ENCODE measurements at regions not wholly inside any gene's neighbourhood (a gene's known extent, or its start where the extent isn't known, plus 50 kb on each side); places are given as distances from the start of the nearest gene placed in this dataset.
"Not testable (repeated sequence)": the region's sequence is repeated elsewhere in the genome, so short reads cannot be mapped to it uniquely, and the experiment has no call there.

DNA sequence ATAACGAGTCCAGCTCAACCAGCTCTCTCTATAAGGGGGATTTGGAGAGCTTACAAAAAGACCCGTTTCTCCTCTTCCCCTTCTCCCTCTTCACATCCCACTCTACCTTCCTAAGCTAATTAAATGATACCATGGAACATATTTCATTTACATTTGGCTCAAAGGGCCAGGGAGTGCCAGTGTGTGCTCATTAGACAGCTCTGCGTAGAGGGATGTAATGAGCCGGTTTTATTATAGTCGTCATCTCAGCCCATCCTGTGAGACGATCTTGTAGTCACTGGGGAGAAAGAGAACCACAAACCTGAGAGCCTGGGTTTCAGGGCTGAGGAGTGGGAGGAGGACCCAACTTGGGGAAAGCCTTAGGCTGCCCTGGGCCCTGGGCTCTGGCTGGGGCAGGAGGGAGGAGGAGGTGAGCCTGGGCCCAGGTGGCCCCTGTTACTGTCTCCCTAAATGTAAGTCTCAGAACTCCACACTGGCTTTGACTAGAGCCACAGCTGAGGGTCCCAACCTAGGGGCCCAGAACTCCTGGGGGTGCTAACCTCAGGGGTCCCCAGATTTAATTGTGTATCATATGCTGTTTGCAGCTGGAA is 354.6 kb downstream of the MATN1 start:
- Mint-ChIP-seq H3K9me3 (no peaks in the 10 kb centered on the region), H3K27me3 (peaks cover 12 to 25% of the 10 kb centered on the region in 2 donors), H3K4me1 (no peaks in the 10 kb centered on the region), H3K27ac (no peak overlapping the region), H3K36me3 (no peaks in the 10 kb centered on the region), H3K4me3 (no peak overlapping the region)
- ATAC-seq (replicated peaks): no peak
- DNase-seq: no peak

DNA sequence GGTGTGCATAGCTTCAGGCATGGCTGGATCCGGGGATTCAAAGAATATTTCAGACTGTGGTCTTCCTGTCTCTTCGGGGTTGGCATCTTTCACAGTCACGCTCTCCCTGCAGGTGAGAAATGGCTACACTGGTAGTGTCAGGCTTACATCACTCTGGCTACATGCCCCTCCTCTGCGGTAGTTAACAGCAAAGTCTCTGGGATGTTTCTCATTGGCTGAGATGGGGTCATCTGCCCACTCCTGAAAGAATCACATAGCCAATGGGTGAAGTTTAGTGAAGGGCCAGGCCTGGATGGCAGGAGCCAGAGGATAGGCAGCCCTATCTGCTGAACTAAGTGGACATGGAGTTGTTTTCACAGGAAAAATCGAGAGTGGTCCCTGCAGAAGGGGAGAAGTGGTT is 356.5 kb downstream of the MATN1 start:
- H3K4me1 Mint-ChIP-seq: no peaks in the 10 kb centered on the region
- H3K27ac Mint-ChIP-seq: no peak overlapping the region
- no peaks in the 10 kb centered on the region for H3K9me3 Mint-ChIP-seq
- DNase-seq: no peak
- H3K36me3 Mint-ChIP-seq: no peaks in the 10 kb centered on the region
- H3K27me3 Mint-ChIP-seq: peaks cover 10 to 24% of the 10 kb centered on the region in 2 donors
- no peak for ATAC-seq (replicated peaks)
- H3K4me3 Mint-ChIP-seq: no peak overlapping the region

DNA sequence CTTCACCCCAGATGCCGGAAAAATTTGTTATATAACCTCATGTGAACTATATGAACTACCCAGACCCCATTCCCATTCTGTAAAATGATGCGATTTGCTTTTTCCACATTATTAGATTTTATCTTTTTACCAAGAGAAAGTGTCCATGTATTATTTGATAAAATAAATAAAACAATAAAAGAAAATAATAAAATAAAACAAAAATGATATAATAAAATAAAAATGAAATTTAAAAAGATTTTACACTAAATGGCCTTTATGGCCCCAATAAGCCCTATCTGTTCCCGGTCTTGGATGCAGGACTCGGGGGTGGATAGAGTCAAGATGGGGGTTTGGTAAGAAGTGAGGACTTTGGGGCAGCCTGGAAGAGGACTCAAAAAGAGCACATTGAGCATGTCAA is 357.2 kb downstream of the MATN1 start:
- DNase-seq (no peak), ATAC-seq (replicated peaks) (no peak)
- no peaks in the 10 kb centered on the region for H3K9me3 Mint-ChIP-seq
- no peaks in the 10 kb centered on the region for H3K4me1 Mint-ChIP-seq
- H3K36me3 Mint-ChIP-seq: no peaks in the 10 kb centered on the region
- peaks cover 10 to 27% of the 10 kb centered on the region in 2 donors for H3K27me3 Mint-ChIP-seq
- no peak overlapping the region for H3K4me3 Mint-ChIP-seq
- H3K27ac Mint-ChIP-seq: no peak overlapping the region

DNA sequence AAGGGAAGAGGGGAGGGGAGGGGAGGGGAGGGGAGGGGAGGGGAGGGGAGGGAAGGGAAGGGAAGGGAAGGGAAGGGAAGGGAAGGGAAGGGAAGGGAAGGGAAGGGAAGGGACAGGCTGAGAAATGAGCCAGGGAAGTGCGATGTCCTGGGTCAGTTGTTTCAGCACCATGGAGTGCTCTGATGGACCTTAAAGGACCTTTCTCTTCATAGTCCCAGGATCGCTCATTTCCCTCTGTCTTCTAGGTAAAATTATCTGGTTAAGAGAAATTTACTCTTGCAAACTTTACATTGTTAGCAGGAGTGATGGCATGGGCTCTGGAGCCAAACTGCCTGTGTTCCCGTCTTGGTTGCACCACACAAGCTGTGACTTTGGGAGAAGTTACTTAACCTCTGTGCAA is 357.8 kb downstream of the MATN1 start:
- H3K9me3 Mint-ChIP-seq: no peaks in the 10 kb centered on the region
- no peak overlapping the region for H3K27ac Mint-ChIP-seq
- H3K4me1 Mint-ChIP-seq: no peaks in the 10 kb centered on the region

DNA sequence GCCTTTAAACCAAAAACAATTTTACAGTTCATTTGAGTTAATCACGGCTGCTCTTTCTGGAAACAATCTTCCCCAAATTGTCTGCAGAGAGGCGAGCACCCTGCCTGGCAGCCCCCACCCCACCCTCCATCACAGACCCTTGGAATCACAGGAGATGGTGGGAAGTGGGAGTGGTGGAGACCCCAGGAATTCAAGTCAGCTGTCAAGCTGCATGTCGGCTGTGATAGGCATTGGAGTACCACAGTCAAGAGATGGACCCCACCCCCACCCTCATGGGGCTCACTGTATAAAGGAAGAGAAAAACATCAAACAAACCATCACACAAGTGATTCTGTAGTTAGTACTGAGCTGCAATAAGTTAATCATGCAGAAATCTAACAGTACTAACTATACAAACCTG is 360.4 kb downstream of the MATN1 start:
- DNase-seq: no peak
- Mint-ChIP-seq H3K27ac (no peak overlapping the region), H3K9me3 (no peaks in the 10 kb centered on the region), H3K36me3 (no peaks in the 10 kb centered on the region), H3K27me3 (peaks cover 22 to 38% of the 10 kb centered on the region in 2 donors), H3K4me3 (no peak overlapping the region), H3K4me1 (no peaks in the 10 kb centered on the region)
- no peak for ATAC-seq (replicated peaks)

More for the DNA sequence above, 357.8 kb downstream of the MATN1 start:
- H3K4me3 Mint-ChIP-seq: no peak overlapping the region
- peaks cover 10 to 27% of the 10 kb centered on the region in 2 donors for H3K27me3 Mint-ChIP-seq
- ATAC-seq (replicated peaks) (no peak), DNase-seq (no peak)
- H3K36me3 Mint-ChIP-seq: no peaks in the 10 kb centered on the region

DNA sequence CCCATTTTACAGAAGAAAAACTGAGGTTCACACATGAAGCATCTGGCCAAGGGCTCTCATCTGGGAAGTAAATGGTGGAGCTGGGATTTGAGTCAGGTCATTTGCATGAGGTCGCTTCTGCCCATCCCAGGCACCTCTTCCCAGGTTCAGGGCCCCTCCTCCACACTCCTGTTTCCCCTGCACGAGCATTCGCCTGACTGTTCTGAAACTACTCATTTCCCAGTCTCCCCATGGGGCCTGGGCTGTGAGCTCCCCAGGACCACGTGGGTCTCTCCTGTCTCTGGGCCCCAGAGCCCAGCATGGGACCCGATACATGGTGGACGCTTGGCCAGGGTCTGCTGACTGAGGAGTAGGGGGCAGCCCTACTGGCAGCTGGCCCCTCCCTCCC is 360.8 kb downstream of the MATN1 start:
- H3K4me3 Mint-ChIP-seq: no peak overlapping the region
- no peaks in the 10 kb centered on the region for H3K9me3 Mint-ChIP-seq
- no peaks in the 10 kb centered on the region for H3K36me3 Mint-ChIP-seq
- ATAC-seq (replicated peaks): no peak
- H3K27ac Mint-ChIP-seq: no peak overlapping the region
- DNase-seq: no peak
- peaks cover 22 to 38% of the 10 kb centered on the region in 2 donors for H3K27me3 Mint-ChIP-seq
- H3K4me1 Mint-ChIP-seq: no peaks in the 10 kb centered on the region

DNA sequence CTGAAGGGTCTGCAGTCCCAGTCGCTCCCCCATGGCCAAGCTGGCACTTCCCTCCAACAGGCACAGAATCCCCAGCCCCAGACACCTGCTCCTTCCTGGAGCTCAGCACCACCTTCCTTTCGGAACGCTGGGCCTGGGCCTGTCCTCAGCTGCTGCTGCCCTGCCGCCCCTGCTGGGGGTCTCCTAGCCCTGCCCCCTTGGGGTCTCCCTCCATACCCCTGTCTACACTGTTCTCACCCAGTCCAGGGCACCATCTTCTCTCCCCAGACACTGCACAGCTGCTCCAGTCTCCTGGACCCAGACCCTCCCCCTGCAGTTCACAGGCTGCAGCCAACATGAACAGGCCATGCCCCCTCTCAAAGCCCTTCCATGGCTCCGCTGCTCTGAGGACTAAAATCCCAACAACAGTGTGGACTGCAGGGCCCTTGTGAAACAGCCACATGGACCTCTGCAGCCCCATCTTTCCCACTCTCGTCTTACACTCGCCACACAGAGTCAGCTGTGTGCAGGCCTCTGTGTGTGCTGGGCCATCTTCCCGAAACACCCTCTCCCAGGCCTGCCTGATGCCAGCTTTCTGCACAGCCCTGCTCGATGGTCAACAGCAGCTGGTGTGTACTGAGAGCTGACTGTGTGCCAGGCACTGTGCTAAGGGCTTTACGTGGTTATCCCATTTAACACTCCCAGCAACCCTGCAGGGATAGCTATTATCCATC is 361.3 kb downstream of the MATN1 start:
- peaks cover 22 to 38% of the 10 kb centered on the region in 2 donors for H3K27me3 Mint-ChIP-seq
- H3K27ac Mint-ChIP-seq; H3K9me3 Mint-ChIP-seq; ATAC-seq (replicated peaks); H3K4me1 Mint-ChIP-seq; H3K36me3 Mint-ChIP-seq; H3K4me3 Mint-ChIP-seq; DNase-seq: not testable (repeated sequence)

DNA sequence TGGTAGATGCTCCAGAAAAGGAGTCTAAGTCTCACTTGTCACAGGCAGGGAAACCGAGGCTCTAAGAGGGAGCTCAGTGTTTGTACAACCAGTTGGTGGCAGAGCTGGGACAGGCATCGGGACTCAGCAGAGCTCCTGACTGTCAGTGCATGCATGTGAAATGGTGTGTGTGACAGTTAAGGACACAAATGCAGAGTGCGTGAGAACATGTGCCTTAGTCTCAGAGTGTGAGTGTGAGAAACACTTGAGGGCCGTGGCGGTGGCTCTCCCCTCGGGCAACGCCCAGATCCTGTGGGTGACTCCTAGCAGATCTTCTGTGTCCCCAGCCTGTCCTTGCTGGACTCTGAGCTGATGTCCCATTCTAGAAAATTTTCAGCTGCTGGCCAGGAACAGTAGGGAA is 362.6 kb downstream of the MATN1 start:
- no peaks in the 10 kb centered on the region for H3K36me3 Mint-ChIP-seq
- DNase-seq (no peak), ATAC-seq (replicated peaks) (no peak)
- H3K4me3 Mint-ChIP-seq: no peak overlapping the region
- H3K9me3 Mint-ChIP-seq: no peaks in the 10 kb centered on the region
- H3K4me1 Mint-ChIP-seq: no peaks in the 10 kb centered on the region
- H3K27ac Mint-ChIP-seq: no peak overlapping the region
- peaks cover 22 to 41% of the 10 kb centered on the region in 2 donors for H3K27me3 Mint-ChIP-seq

DNA sequence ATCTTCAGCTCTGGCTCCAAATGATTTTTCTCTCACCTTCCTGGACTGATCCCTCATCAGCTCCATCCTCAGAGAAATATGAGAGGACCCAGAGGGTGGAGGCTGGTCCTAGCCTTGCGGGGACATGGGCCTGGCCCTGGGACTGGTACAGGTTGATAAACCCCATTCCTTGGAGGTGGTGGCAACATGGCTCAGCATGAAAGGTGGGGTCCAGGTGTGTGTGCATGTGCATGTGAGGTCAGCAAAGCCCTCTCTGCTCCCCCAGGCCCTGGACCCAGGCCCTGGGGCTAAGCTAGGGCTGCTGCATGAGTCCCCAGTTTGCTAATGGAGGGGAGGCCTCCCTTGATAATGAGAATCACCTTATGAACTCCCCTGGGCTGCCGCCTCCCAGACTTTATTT is 363.1 kb downstream of the MATN1 start:
- no peak for DNase-seq
- H3K4me1 Mint-ChIP-seq: no peaks in the 10 kb centered on the region

DNA sequence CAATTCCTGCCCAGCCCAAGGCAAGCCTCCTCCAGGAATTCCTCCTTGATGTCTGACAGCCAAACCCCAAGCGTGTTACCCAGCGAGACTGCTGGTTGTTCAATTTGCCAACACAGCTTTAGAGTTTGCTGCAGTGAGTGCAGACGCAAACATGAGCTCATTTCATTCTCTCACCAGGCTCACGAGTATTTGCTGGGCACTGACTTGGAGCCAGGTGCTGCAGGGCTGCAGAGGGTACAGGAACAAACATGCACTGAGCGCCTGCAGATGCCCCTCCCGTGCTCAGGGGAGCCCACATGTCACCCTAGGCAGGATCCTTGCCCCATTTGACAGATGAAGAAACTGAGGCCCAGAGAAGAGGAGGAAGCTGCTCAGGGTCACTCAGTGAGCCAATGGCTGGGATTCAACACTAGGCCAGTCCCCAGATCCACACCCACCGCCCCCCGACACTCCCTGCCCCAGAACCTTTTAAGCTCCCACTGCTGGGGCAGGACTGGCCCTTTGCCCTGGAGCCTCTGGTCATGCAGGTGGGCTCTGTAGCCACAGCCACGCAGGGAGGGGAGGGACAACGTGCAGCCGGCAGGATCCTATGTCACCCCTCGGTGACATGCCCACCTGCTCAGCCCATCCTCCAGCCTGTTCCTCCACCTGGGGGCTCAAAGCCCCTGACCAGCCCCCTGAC is 363.7 kb downstream of the MATN1 start:
- Mint-ChIP-seq H3K4me3 (no peak overlapping the region), H3K27me3 (peaks cover 24 to 44% of the 10 kb centered on the region in 2 donors), H3K4me1 (no peaks in the 10 kb centered on the region), H3K36me3 (no peaks in the 10 kb centered on the region), H3K27ac (no peak overlapping the region), H3K9me3 (no peaks in the 10 kb centered on the region)
- no peak for DNase-seq
- ATAC-seq (replicated peaks): no peak

More for the DNA sequence above, 363.1 kb downstream of the MATN1 start:
- Mint-ChIP-seq H3K27me3 (peaks cover 24 to 44% of the 10 kb centered on the region in 2 donors), H3K27ac (no peak overlapping the region), H3K36me3 (no peaks in the 10 kb centered on the region), H3K9me3 (no peaks in the 10 kb centered on the region), H3K4me3 (no peak overlapping the region)
- ATAC-seq (replicated peaks): no peak

DNA sequence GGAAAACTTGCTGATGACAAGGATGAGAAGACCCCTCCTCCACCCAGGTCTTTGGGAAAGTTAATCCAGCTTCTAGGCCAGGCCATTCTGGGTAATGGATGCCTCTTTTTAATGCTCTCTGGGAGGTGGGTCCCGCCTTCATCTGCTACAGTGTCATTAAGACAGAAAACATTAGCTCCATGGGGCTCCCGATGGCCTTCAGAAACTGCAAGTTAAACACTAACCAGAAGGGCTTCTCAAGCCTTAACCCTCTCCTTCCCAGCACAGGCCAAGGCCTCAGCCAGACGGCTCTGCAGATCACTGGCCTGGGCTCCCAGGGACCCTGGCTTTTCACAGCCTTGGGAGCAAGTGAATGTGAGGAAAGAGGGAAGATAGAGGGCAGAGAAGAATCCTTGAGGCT is 364.9 kb downstream of the MATN1 start:
- Mint-ChIP-seq H3K4me3 (no peak overlapping the region), H3K27me3 (peaks cover 26 to 43% of the 10 kb centered on the region in 2 donors), H3K4me1 (no peaks in the 10 kb centered on the region), H3K36me3 (no peaks in the 10 kb centered on the region), H3K27ac (no peak overlapping the region), H3K9me3 (no peaks in the 10 kb centered on the region)
- DNase-seq: no peak
- ATAC-seq (replicated peaks): no peak

DNA sequence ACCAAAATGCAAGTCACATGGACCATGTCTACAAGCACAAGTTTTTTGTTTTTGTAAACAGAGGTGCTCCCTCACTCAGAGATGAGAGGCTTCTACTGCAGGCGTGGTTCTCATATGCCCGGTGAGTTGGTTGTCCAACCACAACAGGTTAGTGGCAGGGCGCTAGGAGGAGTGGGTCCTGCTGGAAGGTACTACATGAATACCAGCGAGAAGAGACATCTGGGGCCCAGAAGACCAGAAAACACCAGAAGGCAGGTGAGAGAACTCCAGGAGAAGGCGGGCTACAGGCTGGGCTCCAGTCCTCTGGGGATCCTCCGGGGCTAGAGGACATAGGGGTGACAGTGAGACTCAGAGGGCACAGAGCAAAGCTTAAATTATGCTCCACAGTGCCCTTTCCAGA is 366.5 kb downstream of the MATN1 start:
- H3K4me1 Mint-ChIP-seq: no peaks in the 10 kb centered on the region
- ATAC-seq (replicated peaks) (no peak), DNase-seq (no peak)
- no peaks in the 10 kb centered on the region for H3K36me3 Mint-ChIP-seq
- H3K9me3 Mint-ChIP-seq: no peaks in the 10 kb centered on the region
- H3K27me3 Mint-ChIP-seq: peaks cover 30 to 33% of the 10 kb centered on the region in 2 donors
- H3K4me3 Mint-ChIP-seq: no peak overlapping the region
- no peak overlapping the region for H3K27ac Mint-ChIP-seq

DNA sequence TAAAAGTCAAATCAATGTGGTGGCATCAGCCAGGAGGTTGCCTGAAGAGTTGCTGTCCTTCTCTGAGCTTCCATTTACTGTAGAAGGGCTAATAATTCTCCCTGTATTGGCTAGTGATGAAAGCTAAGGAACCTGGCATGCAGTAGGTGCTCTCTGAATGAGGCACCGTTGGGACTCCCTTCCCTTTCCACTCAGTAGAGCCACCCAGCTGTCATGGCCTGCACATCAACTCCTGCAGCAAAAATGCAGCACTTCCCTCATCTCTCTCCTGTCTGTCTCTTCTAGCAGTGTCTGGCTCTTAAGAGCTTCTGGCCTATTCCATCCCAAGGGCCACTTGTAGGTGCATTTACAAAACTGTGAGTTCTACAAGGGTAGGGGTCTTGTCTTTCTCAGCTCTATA is 369.0 kb downstream of the MATN1 start:
- ATAC-seq (replicated peaks): no peak

DNA sequence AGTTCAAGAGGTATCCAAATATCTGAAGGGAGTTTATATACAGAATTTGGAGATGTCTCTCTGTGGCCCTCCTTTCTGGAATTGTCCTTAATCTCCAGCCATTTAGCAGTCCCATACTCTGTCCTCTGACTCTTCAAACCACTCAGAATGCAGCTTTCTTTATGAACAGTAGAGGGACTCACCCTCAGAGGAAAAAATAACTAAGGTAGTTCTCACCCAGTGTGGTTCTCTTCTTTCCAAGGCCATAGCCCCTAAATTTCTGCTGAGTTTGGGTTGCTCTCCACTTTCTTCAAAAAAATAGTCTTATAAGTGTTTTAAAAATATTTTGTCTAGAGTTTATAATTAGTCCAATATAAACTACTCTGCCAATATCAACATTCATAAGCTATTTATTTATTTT is 369.7 kb downstream of the MATN1 start:
- H3K27me3 Mint-ChIP-seq: peaks cover 24 to 41% of the 10 kb centered on the region in 2 donors
- H3K36me3 Mint-ChIP-seq: no peaks in the 10 kb centered on the region
- peaks cover 4 to 8% of the 10 kb centered on the region in 2 donors for H3K9me3 Mint-ChIP-seq
- H3K4me1 Mint-ChIP-seq: no peaks in the 10 kb centered on the region
- ATAC-seq (replicated peaks): no peak
- no peak overlapping the region for H3K27ac Mint-ChIP-seq
- no peak overlapping the region for H3K4me3 Mint-ChIP-seq
- no peak for DNase-seq

More for the DNA sequence above, 369.0 kb downstream of the MATN1 start:
- H3K36me3 Mint-ChIP-seq: no peaks in the 10 kb centered on the region
- no peak for DNase-seq
- H3K27me3 Mint-ChIP-seq: peaks cover 26 to 39% of the 10 kb centered on the region in 2 donors
- no peak overlapping the region for H3K4me3 Mint-ChIP-seq
- H3K4me1 Mint-ChIP-seq: no peaks in the 10 kb centered on the region
- no peak overlapping the region for H3K27ac Mint-ChIP-seq
- no peaks in the 10 kb centered on the region for H3K9me3 Mint-ChIP-seq

DNA sequence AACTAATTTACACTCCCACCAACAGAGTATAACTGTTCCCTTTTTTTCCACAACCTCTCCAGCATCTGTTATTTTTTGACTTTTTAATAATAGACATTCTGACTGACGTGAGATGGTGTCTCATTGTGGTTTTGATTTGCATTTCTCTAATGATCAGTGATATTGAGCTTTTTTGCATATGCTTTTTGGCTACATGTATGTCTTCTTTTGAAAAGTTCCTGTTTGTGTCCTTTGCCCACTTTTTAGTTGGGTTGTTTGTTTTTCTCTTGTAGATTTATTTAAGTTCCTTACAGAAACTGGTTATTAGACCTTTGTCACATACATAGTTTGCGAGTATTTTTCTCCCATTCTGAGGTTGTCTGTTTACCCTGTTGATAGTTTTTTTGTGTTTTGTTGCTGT is 375.2 kb downstream of the MATN1 start:
- DNase-seq (no peak), ATAC-seq (replicated peaks) (no peak)
- Mint-ChIP-seq H3K36me3 (no peaks in the 10 kb centered on the region), H3K4me1 (no peaks in the 10 kb centered on the region), H3K4me3 (no peak overlapping the region), H3K9me3 (peaks cover 14 to 20% of the 10 kb centered on the region in 2 donors), H3K27ac (no peak overlapping the region), H3K27me3 (peaks cover 13 to 35% of the 10 kb centered on the region in 2 donors)
